HG03457 (cell line): ENCODE measurements at regions not wholly inside any gene's neighbourhood (a gene's known extent, or its start where the extent isn't known, plus 50 kb on each side); places are given as distances from the start of the nearest gene placed in this dataset.

Experiments
- ATAC-seq: cut with Tn5 transposase; IDR thresholded peaks from one replicate; pipeline ENCODE4 v1.9.1; 2021; ENCODE audit warnings: moderate number of reproducible peaks; ENCODE audit not compliant: unreplicated experiment

DNA sequence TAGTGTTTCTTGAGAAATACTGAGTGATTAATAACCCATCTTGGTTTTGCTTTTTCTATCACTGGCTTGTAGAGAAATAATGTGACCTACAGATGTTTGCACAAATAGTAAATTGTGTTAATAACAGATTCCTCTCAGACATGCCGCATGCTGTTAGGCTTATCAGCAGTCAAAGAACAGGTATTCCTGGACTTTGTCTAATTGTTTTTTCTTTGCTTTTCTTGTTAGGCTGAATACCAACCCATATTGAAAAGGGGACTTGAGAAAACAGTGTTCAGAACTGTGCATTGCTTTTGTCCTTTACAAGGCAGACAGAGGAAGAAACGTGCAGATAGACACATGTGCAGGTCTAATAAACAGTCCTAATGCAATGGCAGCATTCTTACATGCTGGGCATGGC lies 51.0 kb upstream of the RARB start:
- no peak for ATAC-seq
